ENCODE measurements at regions not wholly inside any gene's neighbourhood (a gene's known extent, or its start where the extent isn't known, plus 50 kb on each side); places are given as distances from the start of the nearest gene placed in this dataset.

DNA sequence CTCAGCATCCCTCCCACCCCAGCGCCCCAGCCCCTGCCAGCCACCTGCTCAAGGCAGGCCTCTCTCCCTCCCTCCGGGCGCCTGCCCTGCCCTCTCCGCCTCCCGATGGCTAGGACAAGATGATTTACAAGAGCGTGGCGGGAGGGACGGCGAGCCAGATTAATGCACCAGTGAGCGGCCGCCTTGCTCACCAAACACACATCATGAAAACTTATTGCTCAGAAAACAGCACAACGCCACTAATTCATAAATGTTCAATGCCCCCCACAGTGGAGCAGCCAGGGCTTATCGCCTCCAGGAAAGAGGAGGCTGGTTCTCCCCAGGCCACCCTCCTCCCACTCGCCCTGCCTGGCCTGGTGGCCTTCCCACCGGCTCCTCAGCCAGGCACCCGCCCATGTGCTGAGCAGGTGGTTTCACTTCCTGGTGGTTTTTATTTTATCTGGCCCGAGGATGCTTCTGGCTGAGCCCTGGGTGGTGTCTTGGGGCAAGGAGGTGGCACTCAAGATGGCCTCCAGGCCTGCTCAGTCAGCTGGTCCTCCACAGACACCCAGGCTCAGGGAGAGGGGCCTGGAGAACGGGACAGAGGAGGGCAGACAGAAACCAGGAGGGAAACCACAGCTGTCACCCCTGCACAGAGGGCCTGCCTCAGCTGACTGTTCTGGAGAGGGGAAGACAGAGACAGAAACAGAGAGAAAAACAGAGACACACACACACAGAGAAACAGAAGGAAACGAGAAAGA is 284.9 kb downstream of the UACA start:
- TF ChIP-seq POLR2A (IDR thresholded peaks at IDR 0.05) = no peak
- TF ChIP-seq, protein P1, sequence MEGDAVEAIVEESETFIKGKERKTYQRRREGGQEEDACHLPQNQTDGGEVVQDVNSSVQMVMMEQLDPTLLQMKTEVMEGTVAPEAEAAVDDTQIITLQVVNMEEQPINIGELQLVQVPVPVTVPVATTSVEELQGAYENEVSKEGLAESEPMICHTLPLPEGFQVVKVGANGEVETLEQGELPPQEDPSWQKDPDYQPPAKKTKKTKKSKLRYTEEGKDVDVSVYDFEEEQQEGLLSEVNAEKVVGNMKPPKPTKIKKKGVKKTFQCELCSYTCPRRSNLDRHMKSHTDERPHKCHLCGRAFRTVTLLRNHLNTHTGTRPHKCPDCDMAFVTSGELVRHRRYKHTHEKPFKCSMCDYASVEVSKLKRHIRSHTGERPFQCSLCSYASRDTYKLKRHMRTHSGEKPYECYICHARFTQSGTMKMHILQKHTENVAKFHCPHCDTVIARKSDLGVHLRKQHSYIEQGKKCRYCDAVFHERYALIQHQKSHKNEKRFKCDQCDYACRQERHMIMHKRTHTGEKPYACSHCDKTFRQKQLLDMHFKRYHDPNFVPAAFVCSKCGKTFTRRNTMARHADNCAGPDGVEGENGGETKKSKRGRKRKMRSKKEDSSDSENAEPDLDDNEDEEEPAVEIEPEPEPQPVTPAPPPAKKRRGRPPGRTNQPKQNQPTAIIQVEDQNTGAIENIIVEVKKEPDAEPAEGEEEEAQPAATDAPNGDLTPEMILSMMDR (IDR thresholded peaks at IDR 0.05) = no peak
